Fibroblast of lung (primary cell): ENCODE measurements at regions not wholly inside any gene's neighbourhood (a gene's known extent, or its start where the extent isn't known, plus 50 kb on each side); places are given as distances from the start of the nearest gene placed in this dataset.

Experiments
- DNase-seq, 2 donors: peaks; one replicate each; pipeline versions ENCODE4 v3.0.0 to v3.0.0-alpha.2; 2010; ENCODE audit warnings: low read depth in 2 of 2
- H2AFZ ChIP-seq: 2 replicates; pipeline ENCODE4 v1.5.1; 2012; ENCODE audit warnings: low read length, control low read depth, inconsistent platforms
- H3K27ac ChIP-seq: 2 replicates; pipeline ENCODE4 v1.5.1; 2011; ENCODE audit warnings: low read length, control low read depth; ENCODE audit not compliant: insufficient read depth
- H3K27me3 ChIP-seq: 2 replicates; pipeline ENCODE4 v1.5.1; 2011; ENCODE audit warnings: mild to moderate bottlenecking, low read length; ENCODE audit not compliant: control insufficient read depth, insufficient read depth
- H3K36me3 ChIP-seq: 2 replicates; pipeline ENCODE4 v1.5.1; 2011; ENCODE audit warnings: low read length; ENCODE audit not compliant: control insufficient read depth, insufficient read depth
- H3K4me1 ChIP-seq: 2 replicates; pipeline ENCODE4 v1.5.1; 2011; ENCODE audit warnings: low read length; ENCODE audit not compliant: control insufficient read depth, insufficient read depth; ENCODE audit errors: extremely low read depth
- H3K4me2 ChIP-seq: 2 replicates; pipeline ENCODE4 v1.5.1; 2011; ENCODE audit warnings: low read length, control low read depth; ENCODE audit not compliant: insufficient read depth; ENCODE audit errors: extremely low read depth
- H3K4me3 ChIP-seq, 4 experiments: fragments of 200-600 bp in 1 of 4; sonication (generic) in 1 of 4; replicated peaks in 1 of 4; 2 replicates each; pipeline ENCODE4 v1.5.1; 2011 to 2016; ENCODE audit warnings: low read length in 4 of 4, low read depth in 3 of 4, mild to moderate bottlenecking in 3 of 4, control low read depth in 2 of 4, inconsistent platforms in 1 of 4, mixed read lengths in 1 of 4; ENCODE audit not compliant: insufficient read depth in 1 of 4; ENCODE audit errors: control extremely low read depth in 1 of 4
- H3K79me2 ChIP-seq: 2 replicates; pipeline ENCODE4 v1.5.1; 2012; ENCODE audit warnings: mild to moderate bottlenecking, low read length, inconsistent platforms; ENCODE audit not compliant: control insufficient read depth, insufficient read depth
- H3K9ac ChIP-seq: 2 replicates; pipeline ENCODE4 v1.5.1; 2011; ENCODE audit warnings: mild to moderate bottlenecking, low read length, control low read depth; ENCODE audit not compliant: insufficient read depth
- H3K9me3 ChIP-seq: 2 replicates; pipeline ENCODE4 v1.5.1; 2012; ENCODE audit warnings: low read depth, low read length; ENCODE audit not compliant: control insufficient read depth, insufficient read depth
- H4K20me1 ChIP-seq: 2 replicates; pipeline ENCODE4 v1.5.1; 2011; ENCODE audit warnings: low read length; ENCODE audit not compliant: control insufficient read depth, insufficient read depth; ENCODE audit errors: extremely low read depth
- CTCF ChIP-seq, 2 donors: IDR thresholded peaks in 1 of 2; conservative IDR thresholded peaks in 1 of 2; 1 replicate in 1 of 2; 2 replicates in 1 of 2; pipeline ENCODE4 v1.5.1; 2011 to 2012; ENCODE audit warnings: low read length in 2 of 2, control low read depth in 1 of 2, inconsistent platforms in 1 of 2, low read depth in 1 of 2, mild to moderate bottlenecking in 1 of 2
- EZH2 ChIP-seq: IDR thresholded peaks from 2 replicates; pipeline ENCODE4 v1.5.1; 2012; ENCODE audit warnings: low read length, control low read depth, mild to moderate bottlenecking; ENCODE audit errors: missing control alignments

GRCh38 chr18:41617647-41618046, 337.4 kb upstream of the PIK3C3 start:
- H2AFZ ChIP-seq: no peak overlapping the region
- H3K27ac ChIP-seq: no peak overlapping the region
- H3K4me2 ChIP-seq: no peak overlapping the region
- H3K36me3 ChIP-seq: no peaks in the 10 kb centered on the region
- H3K9ac ChIP-seq: no peak overlapping the region
- no peaks in the 10 kb centered on the region for H4K20me1 ChIP-seq
- no peaks in the 10 kb centered on the region for H3K27me3 ChIP-seq
- no peak overlapping the region for H3K4me3 ChIP-seq
- no peaks in the 10 kb centered on the region for H3K4me1 ChIP-seq
- no peaks in the 10 kb centered on the region for H3K79me2 ChIP-seq
- TF ChIP-seq CTCF (conservative IDR thresholded peaks at IDR 0.05 in 1 of 2, IDR thresholded peaks at IDR 0.05 in 1 of 2; ENCODE audit: low read depth in 1 of 2, low read length in 2 of 2): no peak
- no peak for TF ChIP-seq EZH2
- H3K9me3 ChIP-seq: no peaks in the 10 kb centered on the region
- DNase-seq: no peak

GRCh38 chr18:41613003-41613609, 341.9 kb upstream of the PIK3C3 start:
- TF ChIP-seq CTCF (conservative IDR thresholded peaks at IDR 0.05 in 1 of 2, IDR thresholded peaks at IDR 0.05 in 1 of 2; ENCODE audit: low read depth in 1 of 2, low read length in 2 of 2) (no peak), EZH2 (no peak)
- H3K4me2 ChIP-seq: no peak overlapping the region
- no peaks in the 10 kb centered on the region for H4K20me1 ChIP-seq
- H3K4me3 ChIP-seq: no peak overlapping the region
- H3K9ac ChIP-seq: no peak overlapping the region
- no peaks in the 10 kb centered on the region for H3K79me2 ChIP-seq
- no peak overlapping the region for H3K27ac ChIP-seq
- DNase-seq: no peak
- H3K27me3 ChIP-seq: no peaks in the 10 kb centered on the region
- H2AFZ ChIP-seq: no peak overlapping the region
- no peaks in the 10 kb centered on the region for H3K36me3 ChIP-seq
- no peaks in the 10 kb centered on the region for H3K9me3 ChIP-seq
- no peaks in the 10 kb centered on the region for H3K4me1 ChIP-seq

GRCh38 chr18:41604964-41605363, 350.1 kb upstream of the PIK3C3 start:
- Histone ChIP-seq H3K4me3 (no peak overlapping the region), H3K4me2 (no peak overlapping the region), H3K79me2 (no peaks in the 10 kb centered on the region), H3K4me1 (no peaks in the 10 kb centered on the region), H3K9me3 (no peaks in the 10 kb centered on the region), H3K36me3 (no peaks in the 10 kb centered on the region), H3K9ac (no peak overlapping the region), H3K27me3 (no peaks in the 10 kb centered on the region), H3K27ac (no peak overlapping the region), H2AFZ (no peak overlapping the region), H4K20me1 (no peaks in the 10 kb centered on the region)
- DNase-seq: no peak
- TF ChIP-seq CTCF (conservative IDR thresholded peaks at IDR 0.05 in 1 of 2, IDR thresholded peaks at IDR 0.05 in 1 of 2; ENCODE audit: low read depth in 1 of 2, low read length in 2 of 2): no peak
